ENCODE measurements at regions not wholly inside any gene's neighbourhood (a gene's known extent, or its start where the extent isn't known, plus 50 kb on each side); places are given as distances from the start of the nearest gene placed in this dataset.

DNA sequence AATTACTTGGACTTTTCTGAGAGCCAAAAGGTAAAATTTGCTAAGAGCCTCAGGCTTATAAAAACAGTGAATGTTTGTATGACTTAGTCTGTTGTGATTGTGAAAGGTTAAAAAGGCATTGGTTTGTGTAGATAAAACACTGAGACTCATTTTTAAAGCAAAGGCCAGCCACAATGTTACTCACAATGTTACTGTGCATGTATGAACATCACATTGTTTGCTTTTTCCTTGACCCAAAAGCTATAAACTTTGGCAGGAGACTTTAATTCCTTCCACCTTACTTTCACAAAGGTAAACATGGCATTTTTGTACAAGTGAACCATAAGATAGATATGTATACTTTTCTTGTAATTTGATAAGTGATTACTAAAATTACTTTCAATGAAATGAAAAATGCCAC, 70.5 kb downstream of the NPAP1 start (continued):
- TF ChIP-seq, protein P1, sequence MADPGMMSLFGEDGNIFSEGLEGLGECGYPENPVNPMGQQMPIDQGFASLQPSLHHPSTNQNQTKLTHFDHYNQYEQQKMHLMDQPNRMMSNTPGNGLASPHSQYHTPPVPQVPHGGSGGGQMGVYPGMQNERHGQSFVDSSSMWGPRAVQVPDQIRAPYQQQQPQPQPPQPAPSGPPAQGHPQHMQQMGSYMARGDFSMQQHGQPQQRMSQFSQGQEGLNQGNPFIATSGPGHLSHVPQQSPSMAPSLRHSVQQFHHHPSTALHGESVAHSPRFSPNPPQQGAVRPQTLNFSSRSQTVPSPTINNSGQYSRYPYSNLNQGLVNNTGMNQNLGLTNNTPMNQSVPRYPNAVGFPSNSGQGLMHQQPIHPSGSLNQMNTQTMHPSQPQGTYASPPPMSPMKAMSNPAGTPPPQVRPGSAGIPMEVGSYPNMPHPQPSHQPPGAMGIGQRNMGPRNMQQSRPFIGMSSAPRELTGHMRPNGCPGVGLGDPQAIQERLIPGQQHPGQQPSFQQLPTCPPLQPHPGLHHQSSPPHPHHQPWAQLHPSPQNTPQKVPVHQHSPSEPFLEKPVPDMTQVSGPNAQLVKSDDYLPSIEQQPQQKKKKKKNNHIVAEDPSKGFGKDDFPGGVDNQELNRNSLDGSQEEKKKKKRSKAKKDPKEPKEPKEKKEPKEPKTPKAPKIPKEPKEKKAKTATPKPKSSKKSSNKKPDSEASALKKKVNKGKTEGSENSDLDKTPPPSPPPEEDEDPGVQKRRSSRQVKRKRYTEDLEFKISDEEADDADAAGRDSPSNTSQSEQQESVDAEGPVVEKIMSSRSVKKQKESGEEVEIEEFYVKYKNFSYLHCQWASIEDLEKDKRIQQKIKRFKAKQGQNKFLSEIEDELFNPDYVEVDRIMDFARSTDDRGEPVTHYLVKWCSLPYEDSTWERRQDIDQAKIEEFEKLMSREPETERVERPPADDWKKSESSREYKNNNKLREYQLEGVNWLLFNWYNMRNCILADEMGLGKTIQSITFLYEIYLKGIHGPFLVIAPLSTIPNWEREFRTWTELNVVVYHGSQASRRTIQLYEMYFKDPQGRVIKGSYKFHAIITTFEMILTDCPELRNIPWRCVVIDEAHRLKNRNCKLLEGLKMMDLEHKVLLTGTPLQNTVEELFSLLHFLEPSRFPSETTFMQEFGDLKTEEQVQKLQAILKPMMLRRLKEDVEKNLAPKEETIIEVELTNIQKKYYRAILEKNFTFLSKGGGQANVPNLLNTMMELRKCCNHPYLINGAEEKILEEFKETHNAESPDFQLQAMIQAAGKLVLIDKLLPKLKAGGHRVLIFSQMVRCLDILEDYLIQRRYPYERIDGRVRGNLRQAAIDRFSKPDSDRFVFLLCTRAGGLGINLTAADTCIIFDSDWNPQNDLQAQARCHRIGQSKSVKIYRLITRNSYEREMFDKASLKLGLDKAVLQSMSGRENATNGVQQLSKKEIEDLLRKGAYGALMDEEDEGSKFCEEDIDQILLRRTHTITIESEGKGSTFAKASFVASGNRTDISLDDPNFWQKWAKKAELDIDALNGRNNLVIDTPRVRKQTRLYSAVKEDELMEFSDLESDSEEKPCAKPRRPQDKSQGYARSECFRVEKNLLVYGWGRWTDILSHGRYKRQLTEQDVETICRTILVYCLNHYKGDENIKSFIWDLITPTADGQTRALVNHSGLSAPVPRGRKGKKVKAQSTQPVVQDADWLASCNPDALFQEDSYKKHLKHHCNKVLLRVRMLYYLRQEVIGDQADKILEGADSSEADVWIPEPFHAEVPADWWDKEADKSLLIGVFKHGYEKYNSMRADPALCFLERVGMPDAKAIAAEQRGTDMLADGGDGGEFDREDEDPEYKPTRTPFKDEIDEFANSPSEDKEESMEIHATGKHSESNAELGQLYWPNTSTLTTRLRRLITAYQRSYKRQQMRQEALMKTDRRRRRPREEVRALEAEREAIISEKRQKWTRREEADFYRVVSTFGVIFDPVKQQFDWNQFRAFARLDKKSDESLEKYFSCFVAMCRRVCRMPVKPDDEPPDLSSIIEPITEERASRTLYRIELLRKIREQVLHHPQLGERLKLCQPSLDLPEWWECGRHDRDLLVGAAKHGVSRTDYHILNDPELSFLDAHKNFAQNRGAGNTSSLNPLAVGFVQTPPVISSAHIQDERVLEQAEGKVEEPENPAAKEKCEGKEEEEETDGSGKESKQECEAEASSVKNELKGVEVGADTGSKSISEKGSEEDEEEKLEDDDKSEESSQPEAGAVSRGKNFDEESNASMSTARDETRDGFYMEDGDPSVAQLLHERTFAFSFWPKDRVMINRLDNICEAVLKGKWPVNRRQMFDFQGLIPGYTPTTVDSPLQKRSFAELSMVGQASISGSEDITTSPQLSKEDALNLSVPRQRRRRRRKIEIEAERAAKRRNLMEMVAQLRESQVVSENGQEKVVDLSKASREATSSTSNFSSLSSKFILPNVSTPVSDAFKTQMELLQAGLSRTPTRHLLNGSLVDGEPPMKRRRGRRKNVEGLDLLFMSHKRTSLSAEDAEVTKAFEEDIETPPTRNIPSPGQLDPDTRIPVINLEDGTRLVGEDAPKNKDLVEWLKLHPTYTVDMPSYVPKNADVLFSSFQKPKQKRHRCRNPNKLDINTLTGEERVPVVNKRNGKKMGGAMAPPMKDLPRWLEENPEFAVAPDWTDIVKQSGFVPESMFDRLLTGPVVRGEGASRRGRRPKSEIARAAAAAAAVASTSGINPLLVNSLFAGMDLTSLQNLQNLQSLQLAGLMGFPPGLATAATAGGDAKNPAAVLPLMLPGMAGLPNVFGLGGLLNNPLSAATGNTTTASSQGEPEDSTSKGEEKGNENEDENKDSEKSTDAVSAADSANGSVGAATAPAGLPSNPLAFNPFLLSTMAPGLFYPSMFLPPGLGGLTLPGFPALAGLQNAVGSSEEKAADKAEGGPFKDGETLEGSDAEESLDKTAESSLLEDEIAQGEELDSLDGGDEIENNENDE (IDR thresholded peaks at IDR 0.05; ENCODE audit: insufficient replicate concordance, low read length) = no peak
- no peak for TF ChIP-seq EGR1 (IDR thresholded peaks at IDR 0.05; ENCODE audit: borderline replicate concordance, low read depth, low read length)
- no peak for TF ChIP-seq GTF2F1 (IDR thresholded peaks at IDR 0.05; ENCODE audit: borderline replicate concordance, low read depth, low read length)
- TF ChIP-seq CEBPB (IDR thresholded peaks at IDR 0.05; ENCODE audit: low read depth, low read length) = no peak
- TF ChIP-seq HDAC6 (IDR thresholded peaks at IDR 0.05; ENCODE audit: low read depth, low read length) = no peak
- no peak for TF ChIP-seq CREB1 (IDR thresholded peaks at IDR 0.05)
- TF ChIP-seq SP2 (IDR thresholded peaks at IDR 0.05; ENCODE audit: low read length) = no peak
